Activated CD8-positive, alpha-beta memory T cell treated with anti-CD3 and anti-CD28 coated beads, Interleukin-2, amount 50 U/mL, for 48 hours (primary cell): ENCODE measurements at regions not wholly inside any gene's neighbourhood (a gene's known extent, or its start where the extent isn't known, plus 50 kb on each side); places are given as distances from the start of the nearest gene placed in this dataset.

ENCODE experiments used
- DNase-seq: peaks from one replicate; pipeline ENCODE4 v3.0.0-alpha.2; 2020

GRCh38 chr3:124250053-124250452, 258.1 kb upstream of the ROPN1 start:
- DNase-seq, result no peak

GRCh38 chr3:124256156-124256555, 264.2 kb upstream of the ROPN1 start:
- no peak for DNase-seq

GRCh38 chr3:124256599-124256998, 264.7 kb upstream of the ROPN1 start:
- DNase-seq, result no peak

- DNase-seq, result no peak
Measured at GRCh38 chr3:124257336-124257864, 265.5 kb upstream of the ROPN1 start.

- DNase-seq, result no peak
Measured at GRCh38 chr3:124258057-124258500, 266.2 kb upstream of the ROPN1 start.

- no peak for DNase-seq
Measured at GRCh38 chr3:124260206-124260915, 268.4 kb upstream of the ROPN1 start.

- DNase-seq, result no peak
Measured at GRCh38 chr3:124261306-124261705, 269.4 kb upstream of the ROPN1 start.

- no peak for DNase-seq
Measured at GRCh38 chr3:124263168-124263567, 271.2 kb upstream of the ROPN1 start.

GRCh38 chr3:124264346-124264745, 272.4 kb upstream of the ROPN1 start:
- DNase-seq, result no peak

- DNase-seq, result no peak
Measured at GRCh38 chr3:124266487-124266886, 274.6 kb upstream of the ROPN1 start.

- DNase-seq, result no peak
Measured at GRCh38 chr3:124267406-124267805, 275.5 kb upstream of the ROPN1 start.

- DNase-seq, result no peak
Measured at GRCh38 chr3:124268355-124268754, 276.4 kb upstream of the ROPN1 start.

- DNase-seq, result no peak
Measured at GRCh38 chr3:124269619-124270018, 277.7 kb upstream of the ROPN1 start.

- no peak for DNase-seq
Measured at GRCh38 chr3:124272605-124273151, 280.8 kb upstream of the ROPN1 start.

GRCh38 chr3:124273651-124274050, 281.7 kb upstream of the ROPN1 start:
- DNase-seq, result no peak

- DNase-seq, result no peak
Measured at GRCh38 chr3:124274051-124274450, 282.1 kb upstream of the ROPN1 start.

- DNase-seq, result no peak
Measured at GRCh38 chr3:124275412-124275811, 283.5 kb upstream of the ROPN1 start.

GRCh38 chr3:124276133-124276532, 284.2 kb upstream of the ROPN1 start:
- DNase-seq, result no peak

GRCh38 chr3:124276539-124277143, 284.7 kb upstream of the ROPN1 start:
- no peak for DNase-seq

GRCh38 chr3:124277144-124277890, 285.4 kb upstream of the ROPN1 start:
- no peak for DNase-seq

GRCh38 chr3:124281453-124282316, 289.8 kb upstream of the ROPN1 start:
- no peak for DNase-seq
